H1 (cell line): ENCODE measurements at regions not wholly inside any gene's neighbourhood (a gene's known extent, or its start where the extent isn't known, plus 50 kb on each side); places are given as distances from the start of the nearest gene placed in this dataset.

Experiments used
- CREB1 ChIP-seq: IDR thresholded peaks from 2 replicates; pipeline ENCODE4 v1.6.1; 2012; ENCODE audit warnings: inconsistent platforms
- CTCF ChIP-seq, 3 experiments: IDR thresholded peaks; 1 replicate in 2 of 3; 2 replicates in 1 of 3; pipeline versions ENCODE4 v1.5.1 to v1.6.1; 2011; ENCODE audit warnings: low read length in 3 of 3, mild to moderate bottlenecking in 3 of 3, inconsistent platforms in 2 of 3, low read depth in 1 of 3, moderate library complexity in 1 of 3; ENCODE audit not compliant: insufficient read depth in 1 of 3; ENCODE audit errors: control extremely low read depth in 1 of 3
- EP300 ChIP-seq, 2 experiments: IDR thresholded peaks; 1 replicate in 1 of 2; 2 replicates in 1 of 2; pipeline ENCODE4 v1.6.1; 2011 to 2012; ENCODE audit warnings: low read depth in 2 of 2, low read length in 2 of 2, mild to moderate bottlenecking in 2 of 2, borderline replicate concordance in 1 of 2, inconsistent platforms in 1 of 2, moderate library complexity in 1 of 2
- EZH2 ChIP-seq: fragments of 200-600 bp; sonication (generic); IDR thresholded peaks from 2 replicates; pipeline ENCODE4 v1.7.1; 2012; ENCODE audit warnings: low read depth, mild to moderate bottlenecking, moderate library complexity, low read length, inconsistent platforms; ENCODE audit not compliant: severe bottlenecking
- HDAC6 ChIP-seq: IDR thresholded peaks from one replicate; pipeline ENCODE4 v1.7.1; 2012; ENCODE audit warnings: low read depth, mild to moderate bottlenecking, inconsistent platforms, low read length, moderate library complexity
- POLR2A ChIP-seq, 2 experiments: IDR thresholded peaks; 1 replicate in 1 of 2; 2 replicates in 1 of 2; pipeline ENCODE4 v1.6.1; 2011; ENCODE audit warnings: low read depth in 2 of 2, low read length in 2 of 2, mild to moderate bottlenecking in 2 of 2; ENCODE audit errors: control extremely low read depth in 1 of 2
- POLR2AphosphoS5 ChIP-seq: IDR thresholded peaks from 2 replicates; pipeline ENCODE4 v1.6.1; 2011; ENCODE audit warnings: low read depth, low read length
- SP4 ChIP-seq: IDR thresholded peaks from 2 replicates; pipeline ENCODE4 v1.6.1; 2012; ENCODE audit warnings: low read length, inconsistent platforms
- SUZ12 ChIP-seq: fragments of 200-600 bp; sonication (generic); IDR thresholded peaks from 2 replicates; pipeline ENCODE4 v1.6.1; 2012; ENCODE audit warnings: mild to moderate bottlenecking, inconsistent platforms, low read length, moderate library complexity, mixed read lengths
- YY1 ChIP-seq: IDR thresholded peaks from 2 replicates; pipeline ENCODE4 v1.6.1; 2011; ENCODE audit warnings: low read depth, mild to moderate bottlenecking, low read length

- TF ChIP-seq CREB1 = no peak
- no peak for TF ChIP-seq EP300 (IDR thresholded peaks at IDR 0.05; ENCODE audit: borderline replicate concordance in 1 of 2, low read depth in 2 of 2, low read length in 2 of 2)
- TF ChIP-seq EZH2 = no peak
- no peak for TF ChIP-seq CTCF (IDR thresholded peaks at IDR 0.05; ENCODE audit: control extremely low read depth in 1 of 3, insufficient read depth in 1 of 3, low read depth in 1 of 3, low read length in 3 of 3)
- no peak for TF ChIP-seq SUZ12
- no peak for TF ChIP-seq SP4
- no peak for TF ChIP-seq HDAC6
- TF ChIP-seq POLR2A (IDR thresholded peaks at IDR 0.05; ENCODE audit: control extremely low read depth in 1 of 2, low read depth in 2 of 2, low read length in 2 of 2) = no peak
- TF ChIP-seq POLR2AphosphoS5 = no peak
- TF ChIP-seq YY1 = no peak
Measured at GRCh38 chrX:45815441-45815840, 614.8 kb upstream of the DIPK2B start.
